NOMO-1 (cell line): ENCODE measurements at regions not wholly inside any gene's neighbourhood (a gene's known extent, or its start where the extent isn't known, plus 50 kb on each side); places are given as distances from the start of the nearest gene placed in this dataset.
"Not testable (repeated sequence)": the region's sequence is repeated elsewhere in the genome, so short reads cannot be mapped to it uniquely, and the experiment has no call there.

Experiments
- DNase-seq, 2 experiments: peaks; one replicate each; lab custom pipeline; 2025; ENCODE audit not compliant: unreplicated experiment in 2 of 2; lab: John Stamatoyannopoulos, UW

- no peak for DNase-seq
Observed at GRCh38 chr12:112611908-112612307, 179.6 kb upstream of the RPH3A start.

DNA sequence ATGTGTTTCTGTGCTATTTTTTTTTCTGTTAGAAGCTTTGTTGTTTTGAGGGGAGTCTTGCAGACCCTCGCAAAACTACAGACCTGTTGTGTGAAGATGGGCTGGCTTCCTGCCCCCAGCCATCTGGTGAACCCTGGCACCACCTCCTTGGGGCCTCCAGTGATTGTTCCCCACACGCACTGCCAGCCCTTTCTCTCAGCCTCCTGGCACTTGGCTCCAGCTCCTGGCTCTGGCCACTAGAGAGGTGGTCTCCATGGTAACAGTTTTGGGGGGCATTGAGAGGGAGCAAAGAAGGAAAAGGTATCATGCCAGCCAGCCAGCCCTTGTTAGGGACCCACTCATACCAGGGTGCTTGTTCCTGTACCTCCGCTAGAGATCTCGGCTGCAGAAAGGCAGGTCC lies 176.4 kb upstream of the RPH3A start:
- no peak for DNase-seq

- DNase-seq = no peak
Observed at GRCh38 chr12:112616469-112617152, 174.9 kb upstream of the RPH3A start.

GRCh38 chr12:112617153-112617505 lies 174.4 kb upstream of the RPH3A start:
- no peak for DNase-seq

- no peak for DNase-seq
Observed at GRCh38 chr12:112627851-112628250, 163.7 kb upstream of the RPH3A start.

DNA sequence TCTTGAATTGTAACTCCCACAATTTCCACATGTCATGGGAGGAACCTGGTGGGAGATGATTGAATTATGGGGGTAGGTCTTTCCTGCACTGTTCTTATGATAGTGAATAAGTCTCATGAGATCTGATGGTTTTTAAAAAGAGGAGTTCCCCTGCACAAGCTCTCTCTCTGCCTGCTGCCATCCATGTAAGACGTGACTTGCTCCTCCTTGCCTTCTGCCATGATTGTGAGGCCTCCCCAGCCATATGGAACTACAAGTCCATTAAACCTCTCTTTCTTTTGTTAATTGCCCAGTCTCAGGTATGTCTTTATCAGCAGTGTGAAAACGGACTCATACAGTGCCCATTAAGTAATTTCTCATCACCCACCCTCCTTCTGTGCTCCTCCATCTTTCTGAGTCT lies 159.6 kb upstream of the RPH3A start:
- not testable (repeated sequence) for DNase-seq

DNA sequence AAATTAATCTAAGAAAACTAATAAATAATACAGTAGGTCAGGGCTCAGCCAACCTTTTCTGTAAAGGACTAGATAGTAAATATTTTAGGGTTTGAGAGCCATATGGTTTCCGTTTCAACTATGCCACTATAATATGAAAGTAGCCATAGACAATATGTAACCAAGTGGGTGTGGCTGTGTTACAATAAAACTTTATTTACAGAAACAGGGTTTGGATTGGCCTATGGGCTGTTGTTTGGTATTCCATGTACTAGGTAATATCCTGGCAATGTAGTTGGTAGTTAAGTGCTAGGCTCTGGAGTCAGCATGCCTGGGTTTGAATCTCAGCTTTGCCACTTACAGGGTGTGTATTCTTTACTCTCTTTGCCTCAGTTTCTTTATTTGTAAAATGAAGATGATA lies 156.5 kb upstream of the RPH3A start:
- DNase-seq = no peak

DNA sequence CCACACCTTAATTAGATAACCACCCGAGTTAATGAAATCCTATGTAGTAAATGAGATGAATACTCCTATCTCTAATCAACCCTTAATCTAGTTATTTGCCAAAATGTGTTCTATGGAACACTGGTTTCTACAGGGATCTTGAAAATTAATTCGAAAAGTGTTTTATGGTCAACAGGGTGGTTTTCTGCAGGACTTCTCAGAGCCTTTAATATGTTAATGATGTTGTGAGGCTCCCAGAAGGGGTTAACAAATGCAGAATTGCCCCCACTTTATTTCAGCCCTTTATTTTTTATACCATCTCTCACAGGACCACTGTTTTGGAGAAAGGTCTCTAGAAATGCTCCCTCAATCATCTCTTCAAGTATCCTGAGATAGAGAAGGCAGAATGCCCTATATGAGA lies 153.1 kb upstream of the RPH3A start:
- no peak for DNase-seq

DNA sequence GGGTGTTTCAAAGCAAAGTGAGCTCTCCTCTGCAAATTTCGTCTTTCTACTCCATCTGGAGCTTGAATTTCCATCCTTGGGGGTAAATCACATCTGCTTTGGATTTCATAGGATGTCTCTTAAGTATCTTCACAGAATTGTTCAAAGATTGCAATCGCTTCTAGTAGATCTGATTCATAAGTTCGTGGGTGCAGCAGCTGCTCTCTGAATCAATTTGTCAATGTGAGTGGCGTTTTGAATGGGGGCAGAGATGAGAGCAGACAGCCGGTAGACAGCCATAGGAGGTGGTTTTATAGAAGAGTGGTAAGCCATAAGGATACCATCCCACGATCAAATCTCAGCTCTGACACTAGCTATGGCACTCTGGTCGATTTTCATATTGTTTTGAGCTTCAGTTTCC lies 146.0 kb upstream of the RPH3A start:
- no peak for DNase-seq

GRCh38 chr12:112656141-112656540 lies 135.4 kb upstream of the RPH3A start:
- no peak for DNase-seq

- no peak for DNase-seq
Observed at GRCh38 chr12:112664569-112664968, 127.0 kb upstream of the RPH3A start.

DNA sequence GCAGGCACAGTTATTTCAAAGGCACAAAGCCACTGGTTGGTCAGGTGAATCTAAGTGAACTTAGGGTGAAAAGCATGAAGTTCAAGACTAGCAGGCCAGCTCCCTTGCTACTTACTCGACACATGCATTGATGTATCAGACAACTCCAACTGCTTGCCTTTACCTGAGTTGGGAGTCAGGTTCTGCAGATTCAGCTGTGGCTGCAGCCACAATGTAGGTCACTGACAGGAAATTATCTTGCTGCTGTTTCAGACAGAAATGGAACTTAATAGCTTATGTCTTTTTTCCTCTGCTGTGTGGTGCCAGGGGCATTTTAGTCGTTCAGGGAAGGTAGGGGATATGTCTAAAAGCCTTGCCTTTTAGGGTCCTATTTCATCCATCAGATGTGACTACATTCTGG lies 125.6 kb upstream of the RPH3A start:
- DNase-seq = no peak

GRCh38 chr12:112671564-112671963 lies 120.0 kb upstream of the RPH3A start:
- no peak for DNase-seq

GRCh38 chr12:112674539-112674938 lies 117.0 kb upstream of the RPH3A start:
- DNase-seq = no peak

GRCh38 chr12:112676507-112676906 lies 115.0 kb upstream of the RPH3A start:
- no peak for DNase-seq

- DNase-seq = no peak
Observed at GRCh38 chr12:112677050-112677765, 114.3 kb upstream of the RPH3A start.

DNA sequence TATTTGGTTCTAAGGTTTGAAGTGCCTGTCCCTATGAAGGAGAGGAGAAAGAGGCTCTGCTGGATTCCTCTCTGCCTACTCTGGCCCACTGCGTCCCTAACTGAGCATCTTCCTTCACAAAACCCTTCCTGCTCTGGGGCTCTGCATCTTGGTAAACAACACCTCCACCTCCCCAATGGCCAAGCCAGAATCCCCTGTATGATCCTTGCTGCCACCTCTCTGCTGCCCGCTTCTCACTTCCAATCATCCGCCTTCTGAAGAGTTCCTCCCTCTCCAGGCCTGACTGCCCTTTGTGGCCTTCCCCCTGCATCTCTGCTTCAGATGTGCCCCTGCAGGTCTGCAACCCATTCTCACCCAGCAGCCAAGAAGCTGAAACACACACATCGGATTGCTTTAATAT lies 110.6 kb upstream of the RPH3A start:
- DNase-seq = no peak

DNA sequence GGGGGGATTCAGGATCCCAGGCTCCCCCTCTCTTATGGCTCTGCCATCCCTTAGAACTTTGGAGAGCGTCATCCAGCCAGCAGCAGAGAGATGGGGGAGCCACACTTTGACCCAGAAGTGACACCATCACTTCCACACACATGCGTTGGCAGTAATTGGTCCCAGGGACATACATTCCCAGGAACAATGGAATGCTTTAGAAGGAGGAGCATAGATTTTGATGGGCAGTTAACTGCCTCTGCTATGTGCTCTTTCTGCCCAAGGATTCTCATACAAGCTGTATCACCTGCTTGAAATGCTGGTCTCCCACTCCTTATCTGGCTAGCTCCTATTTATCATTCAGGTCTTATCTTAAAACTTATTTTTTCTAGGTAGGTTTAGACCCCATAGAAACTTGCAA lies 109.0 kb upstream of the RPH3A start:
- DNase-seq = no peak

GRCh38 chr12:112684742-112685141 lies 106.8 kb upstream of the RPH3A start:
- DNase-seq = no peak

GRCh38 chr12:112685321-112685720 lies 106.2 kb upstream of the RPH3A start:
- DNase-seq = no peak

GRCh38 chr12:112686373-112686772 lies 105.2 kb upstream of the RPH3A start:
- DNase-seq = no peak

DNA sequence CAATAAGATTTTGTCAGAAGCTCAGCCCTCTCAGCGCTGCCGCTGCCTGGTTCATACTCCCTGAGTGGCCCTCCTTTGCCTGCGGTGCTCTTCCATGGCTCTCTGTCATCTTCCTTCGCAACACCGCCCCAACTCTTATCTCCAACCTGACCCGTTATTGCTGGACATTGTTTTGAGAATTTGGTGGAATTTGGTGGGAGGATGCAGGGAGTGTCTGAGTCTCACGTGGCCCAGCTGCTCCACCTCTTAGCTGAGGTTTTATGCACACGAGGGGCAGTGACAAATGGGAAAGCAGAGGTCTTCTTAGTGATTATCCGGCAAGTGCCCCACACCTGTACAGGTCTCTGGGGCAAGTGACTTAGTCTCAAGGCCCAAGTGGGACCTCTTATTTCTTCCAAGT lies 97.5 kb upstream of the RPH3A start:
- DNase-seq = no peak

DNA sequence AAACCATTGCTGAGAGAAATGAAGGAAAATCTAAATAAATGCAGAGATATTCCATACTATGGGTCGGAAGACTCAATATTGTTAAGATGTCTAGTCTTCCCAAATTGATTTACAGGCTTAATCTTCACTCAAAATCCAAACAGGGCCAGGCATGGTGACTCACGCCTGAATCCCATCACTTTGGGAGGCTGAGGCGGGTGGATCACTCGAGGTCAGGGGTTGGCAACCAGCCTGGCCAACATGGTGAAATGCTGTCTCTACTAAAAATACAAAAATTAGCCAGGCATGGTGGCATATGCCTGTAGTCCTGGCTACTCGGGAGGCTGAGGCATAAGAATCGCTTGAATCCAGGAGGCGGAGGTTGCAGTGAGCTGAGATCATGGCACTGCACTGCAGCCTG lies 94.1 kb upstream of the RPH3A start:
- not testable (repeated sequence) for DNase-seq
